AG04449 (cell line): ENCODE measurements at regions not wholly inside any gene's neighbourhood (a gene's known extent, or its start where the extent isn't known, plus 50 kb on each side); places are given as distances from the start of the nearest gene placed in this dataset.

Experiments used
- CTCF ChIA-PET: fragments of 350-600 bp; formaldehyde crosslinking; extraction: SDS; loops from one replicate; lab custom pipeline; 2021; ENCODE audit warnings: antibody characterized with exemption; lab: Yijun Ruan, JAX
- POLR2A ChIA-PET: fragments of 400-600, 350-600 bp; formaldehyde crosslinking; extraction: SDS; loops from one replicate; lab custom pipeline; 2020; ENCODE audit warnings: antibody characterized with exemption, inconsistent platforms; lab: Yijun Ruan, JAX
- DNase-seq: peaks from one replicate; pipeline ENCODE4 v3.0.0-alpha.2; 2010; ENCODE audit warnings: low read depth, low spot score
- H3K4me3 ChIP-seq: 2 replicates; pipeline ENCODE4 v1.5.1; 2011; ENCODE audit warnings: low read depth, mild to moderate bottlenecking, control low read depth, low read length
- CTCF ChIP-seq: IDR thresholded peaks from one replicate; pipeline ENCODE4 v1.5.1; 2011; ENCODE audit warnings: mild to moderate bottlenecking, moderate library complexity, low read length, control low read depth, inconsistent platforms; ENCODE audit not compliant: insufficient read depth; ENCODE audit errors: missing control alignments

GRCh38 chr2:2788076-2788475, 457.0 kb upstream of the MYT1L start:
- H3K4me3 ChIP-seq, result no peak overlapping the region
- TF ChIP-seq CTCF, result no peak
- CTCF ChIA-PET, result no interaction called here
- POLR2A ChIA-PET, result no interaction called here
- no peak for DNase-seq

DNA sequence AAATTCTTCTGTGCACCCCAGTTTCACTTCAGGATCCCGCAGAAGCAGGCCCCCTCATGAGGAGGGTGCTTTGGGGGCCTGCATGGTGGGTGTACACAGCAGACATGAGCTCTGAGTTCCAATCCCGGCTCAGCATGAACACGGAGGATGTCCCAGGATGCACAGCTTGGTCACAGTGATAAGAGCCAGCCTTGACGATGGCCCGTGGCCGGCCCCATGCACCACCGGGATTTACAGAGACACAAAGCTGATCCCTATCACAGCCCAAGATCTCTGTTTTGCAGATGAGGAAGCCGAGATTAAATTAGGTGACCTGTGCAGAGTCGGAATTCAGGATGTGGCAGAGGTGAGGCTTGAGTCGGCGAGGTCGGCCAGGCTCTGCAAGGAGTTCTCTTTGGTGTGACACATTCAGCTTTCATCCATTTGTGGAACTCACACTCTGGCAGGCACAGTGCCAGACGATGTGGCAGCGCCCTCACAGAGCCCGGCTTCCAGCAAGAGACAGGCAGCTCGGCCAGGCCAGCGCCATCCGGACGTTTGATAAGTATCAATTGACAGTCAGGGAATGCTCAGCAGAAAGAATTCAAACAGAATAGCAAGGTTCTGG, 456.3 kb upstream of the MYT1L start:
- no peak overlapping the region for H3K4me3 ChIP-seq
- ChIA-PET POLR2A (no interaction called here), CTCF (no interaction called here)
- TF ChIP-seq CTCF, result no peak
- no peak for DNase-seq

GRCh38 chr2:2782007-2782406, 450.9 kb upstream of the MYT1L start:
- TF ChIP-seq CTCF, result no peak
- ChIA-PET POLR2A (no interaction called here), CTCF (no interaction called here)
- no peak overlapping the region for H3K4me3 ChIP-seq
- DNase-seq, result no peak

DNA sequence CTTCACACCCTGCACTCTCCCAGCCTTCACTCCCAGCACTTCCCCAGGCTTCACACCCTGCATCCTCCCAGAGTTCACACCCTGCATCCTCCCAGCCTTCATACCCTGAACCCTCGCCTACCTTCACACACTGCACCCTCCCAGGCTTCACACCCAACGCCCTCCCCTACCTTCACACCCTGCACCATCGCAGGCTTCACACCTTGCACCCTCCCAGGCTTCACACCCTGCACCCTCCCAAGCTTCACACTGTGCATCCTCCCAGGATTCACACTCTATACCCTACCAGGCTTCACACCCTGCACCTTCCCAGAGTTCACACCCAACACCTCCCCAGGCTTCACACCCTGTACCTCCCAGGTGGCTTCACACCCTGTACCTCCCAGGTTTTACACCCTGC, 448.7 kb upstream of the MYT1L start:
- no peak for TF ChIP-seq CTCF

GRCh38 chr2:2777876-2778275, 446.8 kb upstream of the MYT1L start:
- CTCF ChIA-PET, result no interaction called here
- no peak for DNase-seq
- no peak for TF ChIP-seq CTCF
- H3K4me3 ChIP-seq, result no peak overlapping the region
- POLR2A ChIA-PET, result no interaction called here

More for the DNA sequence above, 448.7 kb upstream of the MYT1L start:
- no peak for DNase-seq
- ChIA-PET POLR2A (no interaction called here), CTCF (no interaction called here)
- no peak overlapping the region for H3K4me3 ChIP-seq

DNA sequence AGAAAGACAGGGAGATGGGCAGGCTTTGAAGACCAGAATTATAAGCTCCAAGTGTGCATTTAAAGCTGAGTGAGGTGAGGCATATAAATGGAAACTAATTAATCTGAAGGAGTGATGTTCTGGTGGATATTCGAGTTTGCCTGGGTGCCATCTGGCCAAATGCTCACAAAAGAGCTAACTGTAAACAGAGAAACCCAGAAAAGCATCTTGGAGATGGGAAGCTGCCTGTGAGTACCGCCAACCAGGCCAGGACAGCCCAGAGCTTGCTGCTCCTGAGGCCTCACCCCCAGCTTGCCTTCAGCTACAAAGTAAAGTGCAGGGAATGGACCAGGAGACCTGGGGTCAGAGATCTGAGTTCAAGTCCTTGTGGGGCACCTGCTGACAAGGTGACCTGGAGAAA, 446.1 kb upstream of the MYT1L start:
- H3K4me3 ChIP-seq, result no peak overlapping the region
- TF ChIP-seq CTCF, result no peak
- DNase-seq, result no peak
- CTCF ChIA-PET, result no interaction called here
- POLR2A ChIA-PET, result no interaction called here
